PC-3 (cell line): ENCODE measurements at regions not wholly inside any gene's neighbourhood (a gene's known extent, or its start where the extent isn't known, plus 50 kb on each side); places are given as distances from the start of the nearest gene placed in this dataset.

ENCODE experiments used
- CTCF ChIP-seq: fragments of 300-600 bp; sonication (generic); conservative IDR thresholded peaks from 2 replicates; pipeline ENCODE4 v1.5.1; 2017; ENCODE audit warnings: antibody characterized with exemption, low read depth, mild to moderate bottlenecking, low read length
- EZH2 ChIP-seq: fragments of 300-600 bp; sonication (generic); IDR thresholded peaks from one replicate; pipeline ENCODE4 v1.6.1; 2017; ENCODE audit warnings: antibody characterized with exemption, mild to moderate bottlenecking, low read length; ENCODE audit not compliant: unreplicated experiment
- EZH2phosphoT487 ChIP-seq: fragments of 300-600 bp; sonication (generic); IDR thresholded peaks from 2 replicates; pipeline ENCODE4 v1.6.1; 2018; ENCODE audit warnings: mild to moderate bottlenecking, antibody characterized with exemption, low read length, borderline replicate concordance

- TF ChIP-seq CTCF (no peak), EZH2 (no peak), EZH2phosphoT487 (no peak)
Measured at GRCh38 chr7:145092766-145093165, 256.9 kb upstream of the TPK1 start.
